Gastrocnemius medialis (tissue), 4 donors: ENCODE measurements at regions not wholly inside any gene's neighbourhood (a gene's known extent, or its start where the extent isn't known, plus 50 kb on each side); places are given as distances from the start of the nearest gene placed in this dataset.

Experiments used
- CTCF ChIP-seq, 5 experiments: fragments of 450-650 bp in 3 of 5; fragments of 200-600 bp in 2 of 5; sonication (generic) in 2 of 5; IDR thresholded peaks in 4 of 5; conservative IDR thresholded peaks in 1 of 5; 1 replicate in 4 of 5; 2 replicates in 1 of 5; pipeline ENCODE4 v1.5.1; 2016 to 2019; ENCODE audit warnings: antibody characterized with exemption in 5 of 5, mild to moderate bottlenecking in 3 of 5, moderate library complexity in 3 of 5
- POLR2A ChIP-seq, 2 donors: fragments of 450-650 bp; IDR thresholded peaks; one replicate each; pipeline ENCODE4 v1.6.1; 2017; ENCODE audit warnings: antibody characterized with exemption in 2 of 2, mild to moderate bottlenecking in 2 of 2, moderate library complexity in 2 of 2

- TF ChIP-seq POLR2A (IDR thresholded peaks at IDR 0.05), result no peak
- no peak for TF ChIP-seq CTCF (IDR thresholded peaks at IDR 0.05 in 4 of 5, conservative IDR thresholded peaks at IDR 0.05 in 1 of 5)
Observed at GRCh38 chr6:129959358-129959930, 58.9 kb upstream of the L3MBTL3 start.
